ENCODE measurements at regions not wholly inside any gene's neighbourhood (a gene's known extent, or its start where the extent isn't known, plus 50 kb on each side); places are given as distances from the start of the nearest gene placed in this dataset.

DNA sequence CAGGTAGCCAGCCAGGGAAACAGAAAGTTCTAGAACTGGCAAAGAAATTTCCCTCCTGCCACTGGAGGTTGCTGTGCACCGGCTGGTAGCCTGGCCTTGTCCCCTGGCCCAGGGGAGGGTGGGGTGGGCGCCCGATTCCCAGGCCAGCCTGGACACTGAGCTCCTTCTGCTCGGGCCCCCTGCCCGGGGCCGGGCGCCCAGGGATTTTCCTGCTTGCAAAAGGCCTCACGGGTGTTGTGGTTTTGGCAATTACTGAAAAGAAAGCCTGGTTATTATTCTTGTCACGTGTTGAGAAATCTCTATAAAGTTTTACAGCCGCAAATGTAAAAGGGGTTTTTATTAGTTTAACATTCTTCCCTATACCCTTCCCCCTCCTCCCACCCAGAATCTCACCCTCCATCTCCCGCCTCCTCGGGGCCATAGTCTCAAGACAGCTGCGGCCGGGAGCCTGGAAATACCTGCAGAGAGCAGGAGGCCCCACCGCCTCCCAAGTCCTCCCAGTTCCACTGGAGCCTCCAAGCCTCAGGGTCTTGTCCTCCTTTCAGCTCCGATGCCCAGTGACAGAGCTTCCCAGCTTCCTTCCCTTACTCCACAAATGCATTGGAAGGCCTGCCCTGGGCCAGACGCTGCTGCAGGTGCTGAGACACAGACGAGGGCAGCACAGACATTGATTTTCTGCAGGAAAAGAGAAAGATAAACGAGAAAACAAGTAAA is 1515.6 kb downstream of the TBC1D22A start:
- no peak for TF ChIP-seq SIN3A (IDR thresholded peaks at IDR 0.05; ENCODE audit: low read depth)
- TF ChIP-seq JUND (IDR thresholded peaks at IDR 0.05) = no peak
- no peak for TF ChIP-seq SRF (IDR thresholded peaks at IDR 0.05; ENCODE audit: low read depth)
- TF ChIP-seq YY1 (IDR thresholded peaks at IDR 0.05; ENCODE audit: extremely low read depth, insufficient replicate concordance, low read depth, low read length) = no peak
- TF ChIP-seq EZH2 (IDR thresholded peaks at IDR 0.05) = no peak
- no peak for TF ChIP-seq EZH2phosphoT487 (IDR thresholded peaks at IDR 0.05; ENCODE audit: borderline replicate concordance)
- TF ChIP-seq ELF1 (IDR thresholded peaks at IDR 0.05; ENCODE audit: borderline replicate concordance, low read depth) = no peak
- POLR2A ChIA-PET = no interaction called here
- RAD21 ChIA-PET (ENCODE audit: low non-redundant PET in 1 of 2, low total read pairs in 2 of 2, uncharacterized antibody in 2 of 2, unreplicated experiment in 2 of 2) = no interaction called here
- Histone ChIP-seq H3K4me3 (replicated peaks in 1 of 2; ENCODE audit: low read depth in 1 of 2, low read length in 2 of 2) (no peak overlapping the region), H2AFZ (ENCODE audit: low read depth, low read length, poor library complexity, severe bottlenecking) (no peak overlapping the region), H3K9ac (ENCODE audit: low read length) (no peak overlapping the region), H3K27me3 (ENCODE audit: insufficient read depth, low read length) (no peaks in the 10 kb centered on the region), H4K20me1 (ENCODE audit: insufficient read depth) (no peaks in the 10 kb centered on the region), H3K9me3 (ENCODE audit: control insufficient read depth in 1 of 2, insufficient read depth in 1 of 2, low read depth in 1 of 2, low read length in 2 of 2) (no peaks in the 10 kb centered on the region; a peak in 1 of 4 replicates), H3K36me3 (ENCODE audit: control insufficient read depth in 1 of 2, insufficient read depth in 2 of 2, low read length in 2 of 2) (no peaks in the 10 kb centered on the region), H3K79me2 (ENCODE audit: insufficient read depth, low read length) (no peaks in the 10 kb centered on the region), H3K27ac (ENCODE audit: low read depth, low read length) (no peak overlapping the region), H3K4me2 (ENCODE audit: low read length) (no peak overlapping the region), H3K4me1 (ENCODE audit: control insufficient read depth in 1 of 2, insufficient read depth in 2 of 2, low read length in 2 of 2) (no peaks in the 10 kb centered on the region), H3K9me2 (ENCODE audit: insufficient read depth) (no peaks in the 10 kb centered on the region)
- no peak for DNase-seq (ENCODE audit: low read depth, low spot score)
- CTCF ChIA-PET = no interaction called here
- no TSS peak for BruUV-seq (replicated peaks)
- intact Hi-C loops (cut with micrococcal nuclease) = no loop called here
- no peak for ATAC-seq

- intact Hi-C loops (cut with micrococcal nuclease) = no loop called here
- no peaks in the 10 kb centered on the region for H3K36me3 ChIP-seq (ENCODE audit: control insufficient read depth in 1 of 2, insufficient read depth in 2 of 2, low read length in 2 of 2)
- no peaks in the 10 kb centered on the region for H3K4me1 ChIP-seq (ENCODE audit: control insufficient read depth in 1 of 2, insufficient read depth in 2 of 2, low read length in 2 of 2)
- no peaks in the 10 kb centered on the region for H3K27me3 ChIP-seq (ENCODE audit: insufficient read depth, low read length)
- no peak overlapping the region for H3K27ac ChIP-seq (ENCODE audit: low read depth, low read length)
- ATAC-seq = no peak
- CTCF ChIA-PET = no interaction called here
- POLR2A ChIA-PET = no interaction called here
- DNase-seq (ENCODE audit: low read depth, low spot score) = no peak
- no peaks in the 10 kb centered on the region for H3K79me2 ChIP-seq (ENCODE audit: insufficient read depth, low read length)
- no peaks in the 10 kb centered on the region; a peak in 1 of 4 replicates for H3K9me3 ChIP-seq (ENCODE audit: control insufficient read depth in 1 of 2, insufficient read depth in 1 of 2, low read depth in 1 of 2, low read length in 2 of 2)
- no peak overlapping the region for H2AFZ ChIP-seq (ENCODE audit: low read depth, low read length, poor library complexity, severe bottlenecking)
- H4K20me1 ChIP-seq (ENCODE audit: insufficient read depth) = no peaks in the 10 kb centered on the region
- RAD21 ChIA-PET (ENCODE audit: low non-redundant PET in 1 of 2, low total read pairs in 2 of 2, uncharacterized antibody in 2 of 2, unreplicated experiment in 2 of 2) = no interaction called here
- H3K4me2 ChIP-seq (ENCODE audit: low read length) = no peak overlapping the region
- TF ChIP-seq CEBPB (IDR thresholded peaks at IDR 0.05; ENCODE audit: low read depth) = no peak
- no peak for TF ChIP-seq POLR2AphosphoS5 (IDR thresholded peaks at IDR 0.05; ENCODE audit: low read depth, low read length)
- TF ChIP-seq YY1 (IDR thresholded peaks at IDR 0.05; ENCODE audit: extremely low read depth, insufficient replicate concordance, low read depth, low read length) = no peak
- no peak for TF ChIP-seq CBX3 (IDR thresholded peaks at IDR 0.05; ENCODE audit: low read depth)
- no TSS peak for BruUV-seq (replicated peaks)
- H3K9me2 ChIP-seq (ENCODE audit: insufficient read depth) = no peaks in the 10 kb centered on the region
- no peak overlapping the region for H3K4me3 ChIP-seq (replicated peaks in 1 of 2; ENCODE audit: low read depth in 1 of 2, low read length in 2 of 2)
- no peak overlapping the region for H3K9ac ChIP-seq (ENCODE audit: low read length)
Observed at GRCh38 chr22:48276994-48277867, 1514.8 kb downstream of the TBC1D22A start.
